Adrenal gland (tissue), 9 donors: ENCODE measurements at regions not wholly inside any gene's neighbourhood (a gene's known extent, or its start where the extent isn't known, plus 50 kb on each side); places are given as distances from the start of the nearest gene placed in this dataset.
"Not testable (repeated sequence)": the region's sequence is repeated elsewhere in the genome, so short reads cannot be mapped to it uniquely, and the experiment has no call there.

Experiments
- DNase-seq, 7 donors: peaks; one replicate each; pipeline ENCODE4 v3.0.0-alpha.2; 2019 to 2020
- H3K27ac ChIP-seq, 5 donors: fragments of 200-600 bp; sonication (generic) in 4 of 5; 1 replicate in 3 of 5; 2 replicates in 2 of 5; pipeline versions ENCODE4 v1.5.1 to v1.8.0; 2016 to 2020; ENCODE audit warnings: mild to moderate bottlenecking in 1 of 5
- H3K27me3 ChIP-seq: fragments of 200-600 bp; 2 replicates; pipeline ENCODE4 v1.8.0; 2021
- H3K36me3 ChIP-seq, 2 donors: fragments of 200-600 bp; replicated peaks in 1 of 2; 1 replicate in 1 of 2; 2 replicates in 1 of 2; pipeline versions ENCODE4 v1.5.1 to v1.8.0; 2018 to 2022
- H3K4me1 ChIP-seq, 2 donors: fragments of 200-600 bp; replicated peaks in 1 of 2; 1 replicate in 1 of 2; 2 replicates in 1 of 2; pipeline versions ENCODE4 v1.5.1 to v1.8.0; 2018 to 2021
- H3K4me3 ChIP-seq, 4 donors: fragments of 200-600 bp; sonication (generic) in 3 of 4; one replicate each; pipeline ENCODE4 v1.5.1; 2016 to 2018
- H3K9me3 ChIP-seq, 3 donors: fragments of 200-600 bp; sonication (generic) in 1 of 3; replicated peaks in 1 of 3; 1 replicate in 2 of 3; 2 replicates in 1 of 3; pipeline versions ENCODE4 v1.5.1 to v1.8.0; 2016 to 2021
- CTCF ChIP-seq, 6 experiments: fragments of 450-650 bp in 4 of 6; fragments of 200-600 bp in 2 of 6; sonication (generic) in 1 of 6; IDR thresholded peaks; 1 replicate in 5 of 6; 2 replicates in 1 of 6; pipeline versions ENCODE4 v1.5.1 to v1.8.0; 2016 to 2021; ENCODE audit warnings: antibody characterized with exemption in 6 of 6, mild to moderate bottlenecking in 2 of 6, moderate library complexity in 1 of 6
- POLR2A ChIP-seq, 2 donors: fragments of 450-650 bp; IDR thresholded peaks; one replicate each; pipeline ENCODE4 v1.6.1; 2017; ENCODE audit warnings: antibody characterized with exemption in 2 of 2, mild to moderate bottlenecking in 2 of 2, moderate library complexity in 1 of 2
- WGBS, 4 donors: extraction: QIAGEN DNeasy Blood & Tissue Kit in 2 of 4; methylation state at CpG; one replicate each; pipeline versions ENCODE4 v1.1.5 to v1.1.7; 2013 to 2017; 5-methylcytosine and 5-hydroxymethylcytosine counted together
- intact Hi-C, 2 donors: fragments of 100-400 bp; cut with DNase I; formaldehyde crosslinking; loops; one replicate each; pipeline versions ENCODE4 v1.14.1 to v1.15.0; 2022 to 2023
- donor health status: healthy with polysubstance abuse.
- donor health status: Bipolar disorder and iron deficiency.
- donor health status: DM: yes; HTN: yes; CAD: no.
- donor health status: DM: no; HTN: no; CAD: no.
- donor health status: DM: no; HTN: no; CAD: no.

- 56 to 68% (median 60%) methylated on average over 5 of the region's 5 CpGs for WGBS, 4 donors
- no peaks in the 10 kb centered on the region for H3K4me1 ChIP-seq
- no peak for DNase-seq
- intact Hi-C loops: no loop called here
- TF ChIP-seq CTCF (IDR thresholded peaks at IDR 0.05) (no peak), POLR2A (IDR thresholded peaks at IDR 0.05) (no peak)
- H3K9me3 ChIP-seq: no peaks in the 10 kb centered on the region
- H3K27me3 ChIP-seq: no peaks in the 10 kb centered on the region
- no peak overlapping the region for H3K4me3 ChIP-seq
- no peaks in the 10 kb centered on the region for H3K36me3 ChIP-seq
- H3K27ac ChIP-seq: no peak overlapping the region
Observed at GRCh38 chr6:81589465-81590313, 162.8 kb downstream of the TENT5A start.

GRCh38 chr6:81585686-81586085 lies 166.8 kb downstream of the TENT5A start:
- DNase-seq, H3K4me1 ChIP-seq, H3K9me3 ChIP-seq, H3K27ac ChIP-seq, H3K36me3 ChIP-seq, H3K27me3 ChIP-seq, intact Hi-C loops, H3K4me3 ChIP-seq: not testable (repeated sequence)
- WGBS, 4 donors: 50 to 90% (median 80%) methylated on average over 1 of the region's 1 CpG

DNA sequence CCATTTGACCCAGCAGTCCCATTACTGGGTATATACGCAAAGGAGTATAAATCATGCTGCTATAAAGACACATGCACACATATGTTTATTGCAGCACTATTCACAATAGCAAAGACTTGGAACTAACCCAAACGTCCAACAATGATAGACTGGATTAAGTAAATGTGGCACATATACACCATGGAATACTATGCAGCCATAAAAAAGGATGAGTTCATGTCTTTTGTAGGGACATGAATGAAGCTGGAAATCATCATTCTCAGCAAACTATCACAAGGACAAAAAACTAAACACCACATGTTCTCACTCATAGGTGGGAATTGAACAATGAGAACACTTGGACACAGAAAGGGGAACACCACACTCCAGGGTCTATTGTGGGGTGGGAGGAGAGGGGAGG lies 168.3 kb downstream of the TENT5A start:
- intact Hi-C loops, H3K9me3 ChIP-seq, H3K36me3 ChIP-seq, H3K4me3 ChIP-seq, H3K27me3 ChIP-seq, H3K4me1 ChIP-seq, H3K27ac ChIP-seq, DNase-seq: not testable (repeated sequence)
- 62 to 80% (median 67%) methylated on average over 2 of the region's 2 CpGs for WGBS, 4 donors

- no peaks in the 10 kb centered on the region for H3K36me3 ChIP-seq
- DNase-seq: no peak
- no peaks in the 10 kb centered on the region for H3K9me3 ChIP-seq
- no peaks in the 10 kb centered on the region for H3K27me3 ChIP-seq
- TF ChIP-seq CTCF (IDR thresholded peaks at IDR 0.05): no peak
- TF ChIP-seq POLR2A (IDR thresholded peaks at IDR 0.05): no peak
- H3K4me3 ChIP-seq: no peak overlapping the region
- no peaks in the 10 kb centered on the region for H3K4me1 ChIP-seq
- intact Hi-C loops: no loop called here
- no peak overlapping the region for H3K27ac ChIP-seq
Observed at GRCh38 chr6:81575442-81575841, 177.0 kb downstream of the TENT5A start.

GRCh38 chr6:81572020-81572419 lies 180.5 kb downstream of the TENT5A start:
- DNase-seq: no peak
- no peaks in the 10 kb centered on the region for H3K27me3 ChIP-seq
- H3K36me3 ChIP-seq: no peaks in the 10 kb centered on the region
- H3K4me3 ChIP-seq: no peak overlapping the region
- no peak overlapping the region for H3K27ac ChIP-seq
- H3K4me1 ChIP-seq: no peaks in the 10 kb centered on the region
- 50 to 65% (median 58%) methylated on average over 2 of the region's 2 CpGs for WGBS, 4 donors
- intact Hi-C loops: no loop called here
- H3K9me3 ChIP-seq: no peaks in the 10 kb centered on the region
- TF ChIP-seq POLR2A (IDR thresholded peaks at IDR 0.05): no peak
- TF ChIP-seq CTCF (IDR thresholded peaks at IDR 0.05): no peak
